IPS DF 19.7 (cell line): ENCODE measurements at regions not wholly inside any gene's neighbourhood (a gene's known extent, or its start where the extent isn't known, plus 50 kb on each side); places are given as distances from the start of the nearest gene placed in this dataset.

ENCODE experiments used
- DNase-seq: peaks from one replicate; pipeline ENCODE4 v3.0.0-alpha.2; 2013; ENCODE audit warnings: low read depth, low spot score

DNA sequence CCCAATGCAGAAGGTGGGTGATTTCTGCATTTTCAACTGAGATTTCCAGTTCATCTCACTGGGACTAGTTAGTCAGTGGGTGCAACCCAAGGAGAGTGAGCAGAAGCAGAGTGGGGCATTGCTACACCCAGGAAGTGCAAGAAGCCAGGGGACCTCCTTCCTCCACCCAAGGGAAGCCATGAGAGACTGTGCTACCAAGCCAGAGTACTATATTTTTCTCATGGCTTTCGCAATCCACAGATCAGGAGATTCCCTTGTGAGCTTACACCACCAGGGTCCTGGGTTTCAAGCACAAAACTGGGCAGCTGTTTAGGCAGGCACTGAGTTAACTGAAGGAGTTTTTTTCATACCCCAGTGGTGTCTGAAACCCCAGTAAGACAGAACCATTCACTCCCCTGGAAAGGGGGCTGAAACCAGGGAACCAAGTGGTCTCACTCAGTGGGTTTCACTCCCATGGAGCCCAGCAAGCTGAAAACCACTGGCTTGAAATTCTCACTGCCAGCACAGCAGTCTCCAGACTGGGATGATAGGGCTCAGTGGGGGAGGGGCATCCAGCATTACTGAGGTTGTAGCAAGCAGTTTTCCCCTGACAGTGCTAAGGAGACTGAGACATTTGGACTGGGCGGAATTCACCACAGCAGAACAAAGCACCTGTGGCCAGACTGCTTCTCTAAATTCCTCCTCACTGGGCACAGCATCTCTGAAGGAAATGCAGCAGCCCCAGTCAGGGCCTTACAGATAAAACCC, 903.4 kb downstream of the TECRL start:
- DNase-seq, result no peak

DNA sequence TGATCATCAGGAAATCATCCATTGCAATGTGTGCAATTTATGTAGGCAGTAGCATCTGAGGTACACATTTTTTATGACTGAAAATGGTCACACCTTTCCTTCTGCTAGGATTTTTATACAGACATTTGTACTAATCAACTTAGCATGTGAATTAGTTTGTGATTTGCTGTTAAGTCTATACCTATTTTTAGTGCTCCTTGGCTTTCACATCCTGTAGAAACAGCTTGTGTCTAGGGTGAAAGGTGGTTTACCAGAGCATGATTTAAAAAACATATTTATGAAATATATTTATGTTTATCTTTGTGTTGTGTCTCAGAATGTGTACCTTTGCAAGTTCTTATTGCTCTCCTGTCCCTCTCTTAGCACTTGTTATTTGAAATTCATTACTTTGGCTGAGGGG, 916.0 kb downstream of the TECRL start:
- no peak for DNase-seq

DNA sequence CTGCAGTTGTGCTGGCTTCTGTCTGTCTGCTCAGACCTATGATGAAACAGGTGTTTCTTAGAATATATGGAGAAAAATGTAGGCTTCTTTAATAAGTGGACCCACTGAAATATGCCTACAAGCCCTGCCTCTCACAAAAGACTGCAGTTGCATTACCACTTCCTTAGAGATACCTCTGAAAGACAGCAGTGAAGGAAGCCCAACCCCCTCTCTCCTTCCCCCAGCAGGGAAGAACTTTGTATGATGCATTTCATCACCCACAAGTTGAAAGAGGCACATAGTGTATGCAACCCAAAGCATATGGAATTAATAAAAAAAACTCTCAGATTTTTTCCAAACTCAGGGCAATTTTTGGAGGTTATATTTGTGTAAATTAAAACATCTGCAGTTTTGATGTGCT, 916.7 kb downstream of the TECRL start:
- no peak for DNase-seq

DNA sequence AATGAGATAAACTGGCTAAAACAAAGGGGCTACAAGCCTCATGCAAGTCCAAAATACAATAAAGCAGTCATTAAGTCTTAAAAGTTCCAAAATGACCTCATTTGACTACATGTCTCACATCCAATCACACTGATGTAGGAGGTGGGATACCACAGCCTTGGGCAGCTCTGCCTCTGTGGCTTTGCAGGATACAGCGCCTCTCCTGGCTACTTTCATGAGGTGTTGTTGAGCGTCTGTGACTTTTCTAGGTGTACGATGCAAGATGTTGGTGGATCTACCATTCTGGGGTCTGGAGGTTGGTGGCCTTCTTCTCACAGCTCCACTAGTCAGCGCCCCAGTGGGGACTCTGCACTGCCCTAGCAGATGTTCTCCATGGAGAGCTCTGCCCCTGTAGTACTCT, 944.9 kb downstream of the TECRL start:
- no peak for DNase-seq

DNA sequence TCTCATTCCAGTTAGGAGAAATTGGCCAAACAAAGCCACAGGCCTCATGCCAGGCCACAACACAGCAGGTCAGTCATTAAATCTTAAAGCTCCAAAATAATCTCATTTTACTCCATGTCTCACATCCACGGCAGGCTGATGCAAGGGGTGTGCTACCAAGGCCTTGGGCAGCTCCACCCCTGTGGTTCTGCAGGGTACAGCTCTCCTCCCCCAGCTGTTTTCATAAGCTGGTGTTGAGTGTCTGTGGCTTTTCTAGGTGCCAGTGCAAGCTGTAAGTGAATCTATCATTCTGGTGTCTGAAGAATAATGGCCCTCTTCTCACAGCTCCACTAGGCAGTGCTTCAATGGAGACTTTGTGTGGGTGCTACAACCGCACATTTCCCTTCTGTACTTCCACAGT, 949.2 kb downstream of the TECRL start:
- no peak for DNase-seq

DNA sequence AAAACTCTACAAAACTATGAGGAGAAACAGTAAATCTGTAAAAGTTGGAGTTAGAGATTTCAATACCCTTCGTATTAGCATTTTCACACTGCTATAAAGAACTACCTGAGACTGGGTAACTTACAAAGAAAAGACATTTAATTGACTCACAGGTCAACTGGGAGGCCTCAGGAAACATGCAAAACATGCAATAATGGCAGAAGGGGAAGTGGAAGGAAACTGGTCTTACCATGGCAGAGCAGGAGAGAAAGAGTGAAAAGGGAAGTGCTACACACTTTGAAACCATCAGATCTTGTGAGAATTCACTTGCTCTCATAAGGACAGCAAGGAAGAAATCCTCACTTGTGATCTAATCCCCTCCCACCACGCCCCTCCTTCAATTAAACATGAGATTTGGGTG, 949.9 kb downstream of the TECRL start:
- DNase-seq, result no peak

DNA sequence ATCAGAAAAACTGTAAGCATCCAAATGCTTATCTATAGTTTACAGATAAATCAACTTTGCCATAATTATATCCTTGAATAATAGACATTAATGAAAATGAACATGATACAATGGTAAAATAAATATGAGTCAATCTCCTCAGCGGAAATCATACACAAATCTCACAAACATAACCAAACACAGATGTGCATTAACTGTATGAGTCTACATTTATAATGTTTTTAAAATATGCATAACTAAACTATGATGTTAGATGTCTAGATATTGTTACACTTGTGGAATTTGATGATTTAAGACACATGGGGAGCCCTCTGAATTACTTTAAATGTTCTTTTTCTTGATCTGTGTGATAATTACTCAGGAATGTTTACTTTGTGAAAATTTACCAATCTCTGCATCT, 951.2 kb downstream of the TECRL start:
- DNase-seq, result no peak

DNA sequence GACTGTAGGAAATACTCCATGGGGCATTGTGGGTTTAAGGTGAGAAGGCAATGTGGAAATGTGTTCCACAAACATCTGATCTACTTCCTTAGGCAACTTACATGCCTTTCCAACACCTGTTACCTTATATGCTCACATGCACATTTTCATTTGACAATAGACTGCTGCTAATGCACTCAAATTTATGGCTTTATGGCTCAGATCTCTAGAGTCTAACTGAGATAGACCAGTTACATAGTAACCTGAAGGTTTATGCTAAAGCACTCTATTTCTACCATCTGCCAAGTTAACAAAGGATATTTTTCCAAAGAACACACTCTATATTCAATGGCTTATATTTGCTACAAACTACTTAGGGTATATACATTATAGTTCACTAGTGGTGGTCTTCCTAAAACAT, 969.0 kb downstream of the TECRL start:
- DNase-seq, result no peak

DNA sequence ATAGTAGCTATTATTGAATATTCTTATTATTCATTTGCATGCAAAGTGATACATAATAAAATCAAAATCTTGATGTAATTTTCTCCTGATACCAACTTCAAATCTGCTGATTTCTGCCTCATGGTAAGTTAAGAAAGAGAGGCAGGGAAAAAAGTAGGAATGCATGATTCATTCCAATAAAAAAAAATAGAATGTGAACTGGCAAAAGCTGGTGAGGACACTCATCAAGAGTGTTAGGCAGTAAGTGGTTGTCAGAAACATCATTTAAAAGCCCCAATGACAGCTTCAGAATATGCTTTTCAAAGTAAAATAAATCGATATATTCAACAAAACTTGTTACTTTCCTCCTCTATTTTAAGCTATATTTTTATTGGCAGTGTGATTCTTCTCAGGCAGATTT, 979.1 kb downstream of the TECRL start:
- no peak for DNase-seq

DNA sequence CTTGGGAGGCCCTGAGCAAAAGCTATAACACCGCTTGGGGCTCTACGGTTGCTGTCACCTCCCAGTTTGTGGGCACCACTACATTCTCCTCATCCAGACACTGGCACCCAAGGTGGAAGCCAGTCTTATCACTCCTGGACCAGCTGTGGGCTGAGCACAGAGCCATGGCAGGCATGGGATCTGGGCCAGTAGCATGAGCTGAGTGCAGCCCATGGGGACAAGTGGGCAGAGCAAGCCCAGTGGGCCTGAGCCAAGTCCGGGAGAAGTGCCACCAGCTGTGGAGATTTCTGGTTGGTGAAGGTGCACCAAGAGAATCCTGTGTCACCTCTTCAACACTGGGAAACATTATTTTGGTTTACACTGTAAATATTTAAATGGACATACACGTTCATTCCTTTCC, 1013.0 kb downstream of the TECRL start:
- DNase-seq, result no peak

DNA sequence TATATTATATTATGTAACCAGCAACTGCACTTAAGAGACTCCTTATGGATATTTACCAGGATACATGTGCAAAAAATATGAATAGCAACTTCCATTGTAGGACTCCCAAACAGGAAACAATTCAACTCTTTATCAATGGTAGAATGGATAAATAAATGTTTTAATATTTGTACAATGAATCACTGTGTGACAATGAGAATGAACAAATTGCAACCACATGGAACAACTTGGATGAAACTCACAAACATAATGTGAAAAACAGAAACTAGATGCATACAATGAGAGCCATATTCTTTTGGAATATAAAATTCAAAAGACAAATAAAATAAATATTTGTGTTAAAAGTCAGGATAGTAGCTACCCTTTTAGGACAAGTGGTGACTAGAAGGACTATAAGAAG, 1015.7 kb downstream of the TECRL start:
- no peak for DNase-seq

DNA sequence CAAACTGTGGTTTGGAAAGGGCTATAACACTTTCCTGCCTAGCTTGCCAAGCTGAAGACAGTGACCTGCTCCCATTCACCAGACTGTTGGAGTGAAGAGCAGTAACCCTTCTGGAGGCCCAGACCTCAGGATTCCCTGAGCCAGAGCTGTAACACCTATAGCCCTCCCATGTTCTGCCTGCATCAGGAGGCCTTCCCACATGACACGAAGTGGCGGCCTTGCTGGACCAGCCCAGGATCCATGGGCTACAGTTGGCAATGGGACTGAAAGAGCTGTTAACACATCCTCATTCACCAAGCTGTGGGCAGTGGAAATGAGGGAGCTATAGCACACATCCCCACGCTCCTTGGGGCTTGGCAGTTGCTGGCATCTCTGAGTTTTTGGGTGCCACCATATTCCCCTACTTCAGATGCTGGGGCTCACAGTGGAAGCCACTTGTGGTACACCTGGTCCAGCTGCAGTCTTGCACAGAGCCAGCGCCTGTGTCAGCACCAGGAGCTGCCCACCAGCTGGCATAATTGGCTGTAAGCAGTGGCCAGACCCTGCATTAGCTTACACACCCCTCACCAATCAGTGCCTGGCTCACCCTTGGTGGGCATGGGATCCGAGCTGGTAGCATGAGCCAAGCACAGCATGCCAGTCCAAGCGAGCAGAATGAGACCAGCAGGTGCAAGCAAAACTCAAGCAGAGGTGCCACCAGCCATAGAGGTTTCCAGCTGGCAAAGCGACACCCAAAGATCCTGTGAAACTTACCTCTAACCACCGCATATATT, 1029.3 kb downstream of the TECRL start:
- DNase-seq, result no peak

DNA sequence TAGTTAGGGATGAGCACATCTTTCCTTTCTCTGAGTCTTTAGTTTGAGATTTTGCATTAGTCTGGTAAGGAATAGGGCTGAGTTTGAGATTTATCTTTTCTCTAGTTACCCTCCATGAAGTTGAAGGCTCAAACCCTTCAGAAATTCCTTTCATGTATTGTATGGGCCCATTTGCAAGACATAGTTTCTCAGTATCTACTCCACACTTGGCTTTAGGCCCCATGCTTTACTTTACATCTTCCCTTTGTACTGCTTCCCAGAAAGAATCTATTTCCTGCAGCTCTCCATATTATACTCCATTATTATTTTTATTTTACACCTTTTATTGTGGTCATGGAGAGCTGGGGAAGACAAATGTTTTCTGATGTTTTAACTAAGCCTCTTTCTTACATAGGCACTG, 1038.2 kb downstream of the TECRL start:
- no peak for DNase-seq

DNA sequence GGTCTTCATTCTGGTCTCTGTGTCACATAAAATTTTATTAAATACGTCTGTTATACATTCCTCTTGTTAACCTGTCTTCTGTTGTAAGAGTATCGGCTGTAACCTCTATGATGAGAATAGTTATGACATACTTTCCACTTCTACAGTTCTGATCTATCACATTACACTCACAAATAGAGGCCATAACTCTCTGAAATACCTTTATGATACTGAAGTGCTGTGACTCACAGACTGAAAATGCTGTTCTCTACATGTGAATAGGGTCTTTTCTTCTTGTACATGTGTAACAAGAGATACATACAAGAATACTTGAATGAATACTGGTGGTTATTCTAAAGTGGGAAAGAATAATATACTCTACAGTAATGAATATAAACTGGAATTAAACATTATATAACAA, 1047.6 kb downstream of the TECRL start:
- DNase-seq, result no peak

DNA sequence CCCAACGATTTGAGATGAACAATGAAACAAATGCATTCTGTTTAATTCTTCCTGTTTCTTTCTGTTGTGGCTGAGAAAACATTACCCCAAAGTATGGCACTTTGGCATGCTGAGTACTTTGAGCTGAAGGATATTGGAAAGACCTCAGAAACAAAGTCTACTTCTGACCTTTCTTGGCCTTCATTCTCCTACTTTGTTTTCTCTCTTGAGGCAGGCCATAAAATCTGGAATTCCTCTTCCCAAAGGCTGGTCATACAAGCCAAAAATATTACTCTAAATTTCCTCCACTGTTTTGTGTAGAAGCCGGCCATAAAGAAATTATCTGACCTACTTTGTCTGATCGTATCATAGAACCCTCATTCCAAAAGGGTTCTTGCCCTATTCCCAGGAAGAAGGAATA, 1048.2 kb downstream of the TECRL start:
- no peak for DNase-seq

DNA sequence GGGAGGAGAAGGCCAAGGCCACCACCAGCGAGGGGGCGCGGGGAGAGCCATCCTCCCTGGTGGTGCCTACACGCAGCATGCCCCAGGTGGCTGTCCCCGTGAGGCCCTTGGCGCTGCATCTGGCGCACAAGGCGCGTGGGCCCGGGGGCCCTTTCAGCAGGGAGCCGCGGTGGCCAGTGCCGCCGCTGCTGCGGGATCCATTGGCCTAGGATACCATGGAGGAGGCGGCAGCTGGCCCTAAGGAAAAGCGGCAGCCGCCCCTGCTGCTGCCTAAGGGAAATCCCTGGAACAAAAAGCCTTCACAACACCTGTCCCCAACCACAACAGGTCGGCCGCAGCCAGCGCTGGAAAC, 1059.6 kb downstream of the TECRL start:
- DNase-seq, result no peak

DNA sequence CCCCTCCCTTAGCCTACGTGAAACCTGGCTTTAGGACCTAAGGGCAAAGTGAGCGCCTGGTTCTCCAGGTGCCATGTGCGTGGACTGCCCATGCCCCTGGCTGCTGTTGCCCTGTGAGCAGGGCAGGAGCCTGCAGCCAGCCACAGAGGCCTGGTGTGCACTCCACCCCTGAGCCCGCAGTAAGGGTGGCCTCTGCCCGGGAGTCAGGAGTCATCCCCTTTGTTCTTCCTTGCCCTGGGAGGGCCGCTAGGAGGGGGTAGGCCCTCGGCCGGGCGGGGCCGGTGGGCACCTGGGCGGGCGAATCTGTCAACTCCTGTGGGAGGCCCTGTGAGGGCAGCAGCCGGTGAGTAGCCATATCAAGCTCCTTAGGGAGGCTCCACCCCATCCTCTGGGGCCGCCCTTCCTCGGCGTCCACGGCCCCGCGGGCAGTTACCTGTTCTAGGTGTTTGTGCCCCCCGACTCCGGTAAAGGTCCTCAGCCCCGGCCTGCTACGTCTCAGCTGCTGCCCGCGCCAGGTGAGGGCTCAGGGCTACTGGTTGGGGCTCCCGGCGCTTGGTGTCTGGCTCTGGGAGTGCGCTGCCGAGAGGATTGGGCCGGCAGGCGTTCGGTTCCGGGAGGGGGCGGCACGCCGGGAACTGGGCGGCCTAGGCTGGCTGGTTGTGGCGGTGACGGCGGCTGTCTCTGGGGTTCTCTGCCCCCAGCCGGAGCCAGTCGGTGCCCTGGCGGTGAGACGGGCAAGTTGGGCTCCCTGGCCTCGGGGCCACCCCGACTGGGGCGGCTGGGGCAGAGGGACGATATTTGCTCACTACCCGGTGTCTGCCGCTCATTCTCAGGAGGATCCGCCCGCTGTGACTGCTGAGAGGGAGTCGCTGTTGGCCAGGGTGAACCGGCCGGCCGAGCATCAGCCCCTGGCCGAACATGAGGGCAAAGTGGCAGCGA, 1060.2 kb downstream of the TECRL start:
- DNase-seq, result no peak

DNA sequence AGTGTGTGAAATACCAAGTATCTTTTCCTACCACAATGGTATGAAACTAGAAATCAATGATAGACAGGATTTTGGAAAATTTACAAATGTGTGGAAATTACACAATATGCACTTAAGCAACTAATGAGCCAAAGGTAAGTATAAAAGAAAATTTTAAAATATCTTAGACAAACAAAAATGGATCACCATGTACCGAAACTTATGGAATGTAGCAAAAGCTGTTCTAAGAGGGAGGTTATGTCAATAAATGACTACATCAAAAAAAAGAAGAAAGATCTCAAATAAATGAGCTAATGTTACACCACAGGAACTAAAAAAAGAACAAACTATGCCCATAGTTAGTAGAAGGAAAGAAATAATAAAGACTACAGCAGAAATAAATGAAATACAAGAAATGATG, 1084.1 kb downstream of the TECRL start:
- no peak for DNase-seq

DNA sequence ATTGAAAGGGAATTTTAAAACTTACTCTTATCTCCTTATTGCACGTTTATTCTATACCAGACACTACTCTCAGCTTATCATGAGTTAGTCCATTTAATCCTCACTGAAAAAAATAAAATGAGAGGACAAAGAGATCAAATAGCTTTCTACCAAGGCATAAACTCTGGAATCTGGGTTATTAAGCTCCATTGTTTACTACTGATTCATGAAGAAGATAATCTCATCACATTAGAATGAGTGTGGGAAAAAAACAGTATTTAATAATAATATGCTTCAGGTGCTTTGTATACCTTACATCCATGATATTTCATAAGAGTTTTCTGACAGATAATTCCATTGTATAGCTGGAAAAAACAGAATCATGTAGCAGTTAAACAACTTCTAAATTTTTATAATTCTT, 1092.6 kb downstream of the TECRL start:
- no peak for DNase-seq

DNA sequence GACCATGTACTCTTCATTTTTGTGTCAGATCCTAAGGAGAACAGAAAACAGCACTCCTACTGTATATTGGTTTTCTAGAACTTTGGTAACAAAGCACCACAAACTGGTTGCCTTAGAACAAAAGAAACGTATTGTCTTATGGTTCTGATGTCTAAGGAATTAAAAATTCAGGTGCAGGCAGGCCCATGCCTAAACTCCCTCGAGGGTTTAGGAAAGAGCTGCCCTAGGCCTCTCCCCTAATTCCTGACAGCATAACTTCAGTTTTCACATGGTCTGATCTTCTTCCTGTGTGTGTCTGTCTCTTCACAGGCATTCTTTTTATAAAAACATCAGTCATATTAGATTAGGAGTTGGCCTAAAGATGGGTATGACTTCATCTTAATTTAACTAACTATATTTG, 1093.6 kb downstream of the TECRL start:
- DNase-seq, result no peak

DNA sequence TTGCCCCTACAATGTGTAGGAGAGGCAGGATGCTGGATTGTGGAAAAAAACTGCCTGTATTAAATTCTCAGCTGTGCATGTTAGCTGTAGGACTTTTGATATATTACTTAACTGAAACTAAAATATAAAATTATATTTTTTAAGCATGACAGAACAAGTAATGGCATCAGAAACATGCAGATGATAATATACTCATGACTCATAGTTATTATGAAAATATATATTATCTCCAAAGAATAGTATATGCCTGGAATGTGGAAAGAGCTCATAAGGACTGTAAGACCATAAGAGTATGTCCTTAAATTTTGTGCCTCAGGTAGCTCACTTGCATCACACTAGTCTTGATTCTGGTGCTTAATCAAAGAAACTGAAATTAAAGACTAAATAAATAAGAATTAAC, 1100.6 kb downstream of the TECRL start:
- DNase-seq, result no peak

DNA sequence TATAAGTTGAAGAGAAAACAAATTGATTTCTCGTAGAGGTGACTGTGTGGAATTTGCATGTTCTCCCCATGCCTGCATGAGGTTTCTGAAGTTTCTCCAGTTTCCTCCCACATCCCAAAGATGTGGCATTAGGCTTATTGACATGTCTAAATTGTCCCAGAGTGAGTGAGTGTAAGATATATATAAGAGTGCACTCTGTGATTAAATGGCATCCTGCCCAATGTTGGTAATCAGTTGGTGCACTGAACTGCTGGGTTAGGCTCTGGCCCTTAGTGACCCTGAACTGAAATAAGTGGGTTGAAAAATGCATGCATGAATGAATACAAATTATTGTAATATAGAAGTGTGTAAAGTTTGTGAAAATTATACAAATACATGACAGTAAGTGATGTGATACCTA, 1106.5 kb downstream of the TECRL start:
- no peak for DNase-seq
